Thymus (tissue), 11 donors: ENCODE measurements at regions not wholly inside any gene's neighbourhood (a gene's known extent, or its start where the extent isn't known, plus 50 kb on each side); places are given as distances from the start of the nearest gene placed in this dataset.
"Not testable (repeated sequence)": the region's sequence is repeated elsewhere in the genome, so short reads cannot be mapped to it uniquely, and the experiment has no call there.

Experiments used
- DNase-seq, 9 donors: peaks; one replicate each; pipeline ENCODE4 v3.0.0-alpha.2; 2013; ENCODE audit warnings: low spot score in 9 of 9, low read depth in 6 of 9, missing footprints in 1 of 9
- H3K27ac ChIP-seq, 2 donors: one replicate each; pipeline ENCODE4 v1.5.1; 2013; ENCODE audit warnings: control low read depth in 1 of 2, low read depth in 1 of 2, low read length in 1 of 2, mild to moderate bottlenecking in 1 of 2, moderate library complexity in 1 of 2
- H3K27me3 ChIP-seq, 2 donors: one replicate each; pipeline ENCODE4 v1.5.1; 2013; ENCODE audit warnings: low read length in 1 of 2; ENCODE audit not compliant: control insufficient read depth in 2 of 2, insufficient read depth in 1 of 2
- H3K36me3 ChIP-seq, 2 donors: one replicate each; pipeline ENCODE4 v1.5.1; 2013; ENCODE audit warnings: low read length in 1 of 2, mild to moderate bottlenecking in 1 of 2, moderate library complexity in 1 of 2; ENCODE audit not compliant: control insufficient read depth in 2 of 2, insufficient read depth in 2 of 2
- H3K4me1 ChIP-seq, 2 donors: one replicate each; pipeline ENCODE4 v1.5.1; 2013; ENCODE audit warnings: low read length in 2 of 2; ENCODE audit not compliant: control insufficient read depth in 2 of 2, insufficient read depth in 2 of 2
- H3K4me3 ChIP-seq, 2 donors: one replicate each; pipeline ENCODE4 v1.5.1; 2013; ENCODE audit warnings: low read length in 2 of 2, control low read depth in 1 of 2, mild to moderate bottlenecking in 1 of 2
- H3K9me3 ChIP-seq, 2 donors: one replicate each; pipeline ENCODE4 v1.5.1; 2013; ENCODE audit warnings: low read length in 1 of 2, mild to moderate bottlenecking in 1 of 2; ENCODE audit not compliant: control insufficient read depth in 2 of 2, insufficient read depth in 1 of 2
- WGBS: extraction: QIAGEN DNeasy Blood & Tissue Kit; methylation state at CpG from one replicate; pipeline ENCODE4 v1.1.7; 2013; 5-methylcytosine and 5-hydroxymethylcytosine counted together
- donor health status: healthy.

- Histone ChIP-seq H3K9me3 (no peaks in the 10 kb centered on the region), H3K4me3 (no peak overlapping the region), H3K36me3 (no peaks in the 10 kb centered on the region), H3K4me1 (no peaks in the 10 kb centered on the region), H3K27me3 (no peaks in the 10 kb centered on the region), H3K27ac (no peak overlapping the region)
- 97% methylated on average over 3 of the region's 3 CpGs for WGBS
- DNase-seq, result no peak
Observed at GRCh38 chr5:96111080-96111756, 149.6 kb upstream of the ELL2 start.

GRCh38 chr5:96110300-96110699 is 148.6 kb upstream of the ELL2 start:
- H3K9me3 ChIP-seq, result no peaks in the 10 kb centered on the region
- no peaks in the 10 kb centered on the region for H3K4me1 ChIP-seq
- no peak overlapping the region for H3K4me3 ChIP-seq
- no peaks in the 10 kb centered on the region for H3K36me3 ChIP-seq
- DNase-seq, result no peak
- H3K27me3 ChIP-seq, result no peaks in the 10 kb centered on the region
- no peak overlapping the region for H3K27ac ChIP-seq

GRCh38 chr5:96108629-96109028 is 147.0 kb upstream of the ELL2 start:
- 93% methylated on average over 10 of the region's 10 CpGs for WGBS
- DNase-seq, H3K9me3 ChIP-seq, H3K4me1 ChIP-seq, H3K27ac ChIP-seq, H3K27me3 ChIP-seq, H3K36me3 ChIP-seq, H3K4me3 ChIP-seq: not testable (repeated sequence)

- H3K4me1 ChIP-seq, H3K4me3 ChIP-seq, H3K9me3 ChIP-seq, H3K27ac ChIP-seq, H3K27me3 ChIP-seq, DNase-seq, H3K36me3 ChIP-seq: not testable (repeated sequence)
- 98% methylated on average over 4 of the region's 4 CpGs for WGBS
Observed at GRCh38 chr5:96103829-96104228, 142.2 kb upstream of the ELL2 start.

GRCh38 chr5:96101358-96102089 is 139.9 kb upstream of the ELL2 start:
- H3K36me3 ChIP-seq, result no peaks in the 10 kb centered on the region
- no peak for DNase-seq
- WGBS, result 96% methylated on average over 7 of the region's 7 CpGs
- no peaks in the 10 kb centered on the region for H3K4me1 ChIP-seq
- H3K4me3 ChIP-seq, result no peak overlapping the region
- no peaks in the 10 kb centered on the region for H3K27me3 ChIP-seq
- H3K27ac ChIP-seq, result no peak overlapping the region
- no peaks in the 10 kb centered on the region for H3K9me3 ChIP-seq

- H3K4me1 ChIP-seq, H3K4me3 ChIP-seq, DNase-seq, H3K27ac ChIP-seq, H3K36me3 ChIP-seq, H3K27me3 ChIP-seq, H3K9me3 ChIP-seq: not testable (repeated sequence)
Observed at GRCh38 chr5:96097488-96097887, 135.8 kb upstream of the ELL2 start.

GRCh38 chr5:96096724-96097123 is 135.1 kb upstream of the ELL2 start:
- Histone ChIP-seq H3K9me3 (no peaks in the 10 kb centered on the region), H3K27me3 (no peaks in the 10 kb centered on the region), H3K4me1 (no peaks in the 10 kb centered on the region), H3K27ac (no peak overlapping the region), H3K36me3 (no peaks in the 10 kb centered on the region), H3K4me3 (no peak overlapping the region)
- WGBS, result 89% methylated on average over 2 of the region's 2 CpGs
- DNase-seq, result no peak

- Histone ChIP-seq H3K4me1 (no peaks in the 10 kb centered on the region), H3K27me3 (no peaks in the 10 kb centered on the region), H3K27ac (no peak overlapping the region), H3K4me3 (no peak overlapping the region), H3K9me3 (no peaks in the 10 kb centered on the region), H3K36me3 (no peaks in the 10 kb centered on the region)
- no peak for DNase-seq
Observed at GRCh38 chr5:96094904-96095303, 133.3 kb upstream of the ELL2 start.

- Histone ChIP-seq H3K27me3 (no peaks in the 10 kb centered on the region), H3K4me3 (no peak overlapping the region), H3K9me3 (no peaks in the 10 kb centered on the region), H3K36me3 (no peaks in the 10 kb centered on the region), H3K27ac (no peak overlapping the region), H3K4me1 (no peaks in the 10 kb centered on the region)
- 88% methylated on average over 1 of the region's 1 CpG for WGBS
- no peak for DNase-seq
Observed at GRCh38 chr5:96093890-96094381, 132.3 kb upstream of the ELL2 start.
